GM12878 (cell line): ENCODE measurements at regions not wholly inside any gene's neighbourhood (a gene's known extent, or its start where the extent isn't known, plus 50 kb on each side); places are given as distances from the start of the nearest gene placed in this dataset.

ENCODE experiments used
- ATAC-seq: fragments of 200-7000 bp; cut with Tn5 transposase; 3 replicates; pipeline ENCODE4 v1.9.1; 2020; ENCODE audit warnings: mild to moderate bottlenecking, moderate library complexity
- BruUV-seq: library from RNA; stranded (reverse); fragments of 400-500 nt; replicated peaks from 2 replicates; lab custom pipeline; 2021; lab: Mats Ljungman, UMichigan
- CTCF ChIA-PET: fragments of 300-600 bp; sonication (Branson Sonifier 250); formaldehyde crosslinking; extraction: SDS; loops from one replicate; lab custom pipeline; 2021; ENCODE audit warnings: inconsistent platforms; lab: Yijun Ruan, JAX
- POLR2A ChIA-PET: fragments of 350-600 bp; formaldehyde crosslinking; extraction: SDS; loops from one replicate; lab custom pipeline; 2021; ENCODE audit warnings: inconsistent platforms; lab: Charles Lee
- RAD21 ChIA-PET: fragments of 300-600 bp; sonication (Branson Sonifier 250); formaldehyde crosslinking; loops from one replicate; lab custom pipeline; 2023; ENCODE audit warnings: antibody characterized with exemption; ENCODE audit not compliant: unreplicated experiment; lab: Charles Lee
- SMC1A ChIA-PET: fragments of 300-600 bp; sonication (Branson Sonifier 250); formaldehyde crosslinking; loops from one replicate; lab custom pipeline; 2023; ENCODE audit not compliant: unreplicated experiment, uncharacterized antibody; lab: Charles Lee
- DNase-seq: peaks from one replicate; pipeline ENCODE4 v3.0.0-alpha.2; 2011; ENCODE audit warnings: low read depth, low spot score
- FAIRE-seq: peaks from 3 replicates; lab custom pipeline; 2011; peaks lifted over from hg19 to GRCh38; lab: Jason Lieb, UNC
- H2AFZ ChIP-seq: 2 replicates; pipeline ENCODE4 v1.6.0; 2011; ENCODE audit warnings: low read depth, low read length, control low read depth; ENCODE audit not compliant: control insufficient read depth
- H3K27ac ChIP-seq: 2 replicates; pipeline ENCODE4 v1.5.1; 2011; ENCODE audit warnings: control low read depth; ENCODE audit not compliant: control insufficient read depth, insufficient read depth
- H3K27me3 ChIP-seq, 2 experiments: replicated peaks in 1 of 2; 2 replicates each; pipeline versions ENCODE4 v1.6.0 to v1.6.1; 2011; ENCODE audit warnings: low read length in 1 of 2; ENCODE audit not compliant: control insufficient read depth in 2 of 2, insufficient read depth in 2 of 2
- H3K36me3 ChIP-seq, 2 experiments: 2 replicates each; pipeline ENCODE4 v1.5.1; 2011; ENCODE audit warnings: low read length in 1 of 2; ENCODE audit not compliant: control insufficient read depth in 2 of 2, insufficient read depth in 2 of 2
- H3K4me1 ChIP-seq: 2 replicates; pipeline ENCODE4 v1.6.1; 2011; ENCODE audit warnings: mild to moderate bottlenecking, low read length, moderate library complexity, mixed read lengths; ENCODE audit not compliant: control insufficient read depth, insufficient read depth
- H3K4me2 ChIP-seq: 2 replicates; pipeline ENCODE4 v1.6.0; 2011; ENCODE audit warnings: control low read depth; ENCODE audit not compliant: control insufficient read depth, insufficient read depth
- H3K4me3 ChIP-seq: fragments of 200-600 bp; sonication (generic); 2 replicates; pipeline ENCODE4 v1.5.1; 2016
- H3K79me2 ChIP-seq: 2 replicates; pipeline ENCODE4 v1.6.0; 2011; ENCODE audit warnings: low read length; ENCODE audit not compliant: control insufficient read depth, insufficient read depth
- H3K9ac ChIP-seq: 2 replicates; pipeline ENCODE4 v1.8.0; 2011; ENCODE audit warnings: low read length, control low read depth, mixed read lengths; ENCODE audit not compliant: control insufficient read depth, insufficient read depth
- H3K9me3 ChIP-seq: replicated peaks from 3 replicates; pipeline ENCODE4 v1.5.1; 2011; ENCODE audit warnings: mild to moderate bottlenecking, low read length; ENCODE audit not compliant: control insufficient read depth, insufficient read depth
- H4K20me1 ChIP-seq: 2 replicates; pipeline ENCODE4 v1.6.0; 2011; ENCODE audit not compliant: control insufficient read depth, insufficient read depth
- CREB1 ChIP-seq: IDR thresholded peaks from 2 replicates; pipeline ENCODE4 v1.6.1; 2012; ENCODE audit warnings: low read depth, mild to moderate bottlenecking, inconsistent platforms
- MYB ChIP-seq: fragments of 150-350 bp; IDR thresholded peaks from 2 replicates; pipeline ENCODE4 v1.6.1; 2014; ENCODE audit warnings: mild to moderate bottlenecking, low read depth, low read length, borderline replicate concordance
- RELA ChIP-seq: fragments of 450-650 bp; IDR thresholded peaks from 2 replicates; pipeline ENCODE4 v1.8.0; 2014; ENCODE audit warnings: borderline replicate concordance; ENCODE audit not compliant: partially characterized antibody
- TARDBP ChIP-seq: IDR thresholded peaks from 2 replicates; pipeline ENCODE4 v1.6.1; 2016; ENCODE audit warnings: borderline replicate concordance
- WGBS: methylation state at CpG from one replicate; pipeline ENCODE4 v1.1.6; 2016; ENCODE audit warnings: low lambda C conversion rate; ENCODE audit not compliant: insufficient replicate concordance, insufficient coverage; ENCODE audit errors: missing lambda C conversion rate; 5-methylcytosine and 5-hydroxymethylcytosine counted together
- in situ Hi-C: fragments of 300-500 bp; cut with MboI; formaldehyde crosslinking; loops from 9 replicates; pipeline ENCODE4 v1.14.3; 2018; ENCODE audit warnings: mixed read lengths
- intact Hi-C: fragments of 100-400 bp; cut with micrococcal nuclease; formaldehyde crosslinking; loops from one replicate; pipeline ENCODE4 v1.14.2; 2022; ENCODE audit not compliant: unreplicated experiment
- TF ChIP-seq, protein P1 (sequence below): IDR thresholded peaks from 2 replicates; pipeline ENCODE4 v1.6.1; 2012; ENCODE audit warnings: mild to moderate bottlenecking, low read depth, low read length
- TF ChIP-seq, protein P2 (sequence below): fragments of 150-350 bp; IDR thresholded peaks from 2 replicates; pipeline ENCODE4 v1.6.1; 2016; ENCODE audit warnings: low read depth, low read length

DNA sequence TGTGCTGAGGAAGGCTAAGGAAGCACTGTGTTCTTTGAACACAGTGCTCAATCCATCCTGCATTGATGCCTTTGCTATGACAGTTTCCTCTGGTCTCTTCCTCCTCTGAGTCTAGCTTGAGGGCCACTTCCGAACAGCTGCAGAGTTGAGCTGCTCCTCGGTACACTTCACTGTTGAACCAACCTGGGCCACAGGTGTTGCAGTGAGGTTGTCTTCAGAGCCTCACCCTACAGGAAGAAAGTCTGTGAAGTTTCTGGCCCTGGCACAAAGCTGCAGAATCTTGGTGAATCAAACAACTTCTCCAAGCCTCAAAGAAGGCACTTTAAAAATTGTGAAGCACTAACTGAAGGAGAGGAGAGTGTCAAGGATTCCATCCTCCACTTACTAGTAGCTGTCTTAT, 394.0 kb downstream of the KCNRG start:
- Histone ChIP-seq H3K79me2 (no peaks in the 10 kb centered on the region), H3K4me1 (no peaks in the 10 kb centered on the region), H3K9ac (no peak overlapping the region), H3K27ac (no peak overlapping the region), H2AFZ (no peak overlapping the region), H3K9me3 (no peaks in the 10 kb centered on the region), H4K20me1 (no peaks in the 10 kb centered on the region), H3K4me3 (no peak overlapping the region), H3K4me2 (no peak overlapping the region), H3K36me3 (no peaks in the 10 kb centered on the region), H3K27me3 (peaks cover 0 to 6% of the 10 kb centered on the region in 2 experiments; a peak in 1 of 4 replicates)
- ChIA-PET SMC1A (interaction anchor here (1.3 kb wide), 1 partner anchor 391 kb away, joined by 3 read pairs; no protein-coding TSS in a partner anchor), RAD21 (no interaction called here), CTCF (interaction anchor here (1.6 kb wide), 1 partner anchor 392 kb away, joined by 3 read pairs; no protein-coding TSS in a partner anchor), POLR2A (no interaction called here)
- 91% methylated on average over 2 of the region's 2 CpGs for WGBS
- no peak for DNase-seq
- ATAC-seq, result no peak
- intact Hi-C loops, result no loop called here
- no peak for TF ChIP-seq RELA
- no peak for TF ChIP-seq TARDBP
- TF ChIP-seq, protein P1, sequence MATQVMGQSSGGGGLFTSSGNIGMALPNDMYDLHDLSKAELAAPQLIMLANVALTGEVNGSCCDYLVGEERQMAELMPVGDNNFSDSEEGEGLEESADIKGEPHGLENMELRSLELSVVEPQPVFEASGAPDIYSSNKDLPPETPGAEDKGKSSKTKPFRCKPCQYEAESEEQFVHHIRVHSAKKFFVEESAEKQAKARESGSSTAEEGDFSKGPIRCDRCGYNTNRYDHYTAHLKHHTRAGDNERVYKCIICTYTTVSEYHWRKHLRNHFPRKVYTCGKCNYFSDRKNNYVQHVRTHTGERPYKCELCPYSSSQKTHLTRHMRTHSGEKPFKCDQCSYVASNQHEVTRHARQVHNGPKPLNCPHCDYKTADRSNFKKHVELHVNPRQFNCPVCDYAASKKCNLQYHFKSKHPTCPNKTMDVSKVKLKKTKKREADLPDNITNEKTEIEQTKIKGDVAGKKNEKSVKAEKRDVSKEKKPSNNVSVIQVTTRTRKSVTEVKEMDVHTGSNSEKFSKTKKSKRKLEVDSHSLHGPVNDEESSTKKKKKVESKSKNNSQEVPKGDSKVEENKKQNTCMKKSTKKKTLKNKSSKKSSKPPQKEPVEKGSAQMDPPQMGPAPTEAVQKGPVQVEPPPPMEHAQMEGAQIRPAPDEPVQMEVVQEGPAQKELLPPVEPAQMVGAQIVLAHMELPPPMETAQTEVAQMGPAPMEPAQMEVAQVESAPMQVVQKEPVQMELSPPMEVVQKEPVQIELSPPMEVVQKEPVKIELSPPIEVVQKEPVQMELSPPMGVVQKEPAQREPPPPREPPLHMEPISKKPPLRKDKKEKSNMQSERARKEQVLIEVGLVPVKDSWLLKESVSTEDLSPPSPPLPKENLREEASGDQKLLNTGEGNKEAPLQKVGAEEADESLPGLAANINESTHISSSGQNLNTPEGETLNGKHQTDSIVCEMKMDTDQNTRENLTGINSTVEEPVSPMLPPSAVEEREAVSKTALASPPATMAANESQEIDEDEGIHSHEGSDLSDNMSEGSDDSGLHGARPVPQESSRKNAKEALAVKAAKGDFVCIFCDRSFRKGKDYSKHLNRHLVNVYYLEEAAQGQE, result no peak
- no peak for TF ChIP-seq MYB
- TF ChIP-seq, protein P2, sequence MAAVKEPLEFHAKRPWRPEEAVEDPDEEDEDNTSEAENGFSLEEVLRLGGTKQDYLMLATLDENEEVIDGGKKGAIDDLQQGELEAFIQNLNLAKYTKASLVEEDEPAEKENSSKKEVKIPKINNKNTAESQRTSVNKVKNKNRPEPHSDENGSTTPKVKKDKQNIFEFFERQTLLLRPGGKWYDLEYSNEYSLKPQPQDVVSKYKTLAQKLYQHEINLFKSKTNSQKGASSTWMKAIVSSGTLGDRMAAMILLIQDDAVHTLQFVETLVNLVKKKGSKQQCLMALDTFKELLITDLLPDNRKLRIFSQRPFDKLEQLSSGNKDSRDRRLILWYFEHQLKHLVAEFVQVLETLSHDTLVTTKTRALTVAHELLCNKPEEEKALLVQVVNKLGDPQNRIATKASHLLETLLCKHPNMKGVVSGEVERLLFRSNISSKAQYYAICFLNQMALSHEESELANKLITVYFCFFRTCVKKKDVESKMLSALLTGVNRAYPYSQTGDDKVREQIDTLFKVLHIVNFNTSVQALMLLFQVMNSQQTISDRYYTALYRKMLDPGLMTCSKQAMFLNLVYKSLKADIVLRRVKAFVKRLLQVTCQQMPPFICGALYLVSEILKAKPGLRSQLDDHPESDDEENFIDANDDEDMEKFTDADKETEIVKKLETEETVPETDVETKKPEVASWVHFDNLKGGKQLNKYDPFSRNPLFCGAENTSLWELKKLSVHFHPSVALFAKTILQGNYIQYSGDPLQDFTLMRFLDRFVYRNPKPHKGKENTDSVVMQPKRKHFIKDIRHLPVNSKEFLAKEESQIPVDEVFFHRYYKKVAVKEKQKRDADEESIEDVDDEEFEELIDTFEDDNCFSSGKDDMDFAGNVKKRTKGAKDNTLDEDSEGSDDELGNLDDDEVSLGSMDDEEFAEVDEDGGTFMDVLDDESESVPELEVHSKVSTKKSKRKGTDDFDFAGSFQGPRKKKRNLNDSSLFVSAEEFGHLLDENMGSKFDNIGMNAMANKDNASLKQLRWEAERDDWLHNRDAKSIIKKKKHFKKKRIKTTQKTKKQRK, result no peak
- no peak for TF ChIP-seq CREB1
- TF ChIP-seq, all 136 proteins: peak for 0
- in situ Hi-C loops, result no loop called here
- BruUV-seq, result no TSS peak
- FAIRE-seq, result no peak
